ENCODE measurements at regions not wholly inside any gene's neighbourhood (a gene's known extent, or its start where the extent isn't known, plus 50 kb on each side); places are given as distances from the start of the nearest gene placed in this dataset.

DNA sequence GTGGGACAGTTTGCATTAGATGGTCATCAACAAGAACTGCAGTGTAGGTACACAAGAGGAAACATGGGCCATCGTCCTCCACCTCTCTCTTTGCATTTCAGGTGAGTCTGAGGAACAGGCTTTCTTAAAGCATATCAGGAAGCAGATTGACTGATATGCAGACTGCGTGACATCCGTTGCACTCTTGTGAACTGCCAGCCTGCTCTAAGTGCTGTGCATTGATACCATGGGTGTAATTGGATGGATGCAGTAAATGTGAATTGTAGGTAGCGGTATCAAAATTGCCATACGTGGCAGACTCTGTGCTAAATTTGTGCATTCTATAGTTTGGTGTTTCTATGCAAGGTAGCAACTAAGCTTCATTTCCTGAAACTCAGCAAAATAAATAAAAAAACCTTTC is 1008.3 kb downstream of the EFNB2 start:
- DNase-seq (ENCODE audit: low read depth): no peak

DNA sequence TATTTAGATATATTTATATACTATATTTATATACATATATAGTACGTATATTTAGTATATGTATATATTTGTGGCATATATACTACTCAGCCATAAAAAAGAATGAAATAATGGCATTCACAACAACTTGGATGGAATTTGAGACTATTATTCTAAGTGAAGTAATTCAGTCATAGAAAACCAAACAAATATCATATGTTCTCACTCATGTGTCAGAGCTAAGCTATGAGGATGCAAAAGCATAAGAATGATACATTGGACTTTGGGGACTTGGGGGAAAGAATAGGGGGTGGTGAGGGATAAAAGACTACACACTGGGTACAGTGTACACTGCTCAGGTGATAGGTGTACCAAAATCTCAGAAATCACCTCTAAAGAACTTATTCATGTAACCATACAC is 1015.7 kb downstream of the EFNB2 start:
- DNase-seq (ENCODE audit: low read depth): no peak

DNA sequence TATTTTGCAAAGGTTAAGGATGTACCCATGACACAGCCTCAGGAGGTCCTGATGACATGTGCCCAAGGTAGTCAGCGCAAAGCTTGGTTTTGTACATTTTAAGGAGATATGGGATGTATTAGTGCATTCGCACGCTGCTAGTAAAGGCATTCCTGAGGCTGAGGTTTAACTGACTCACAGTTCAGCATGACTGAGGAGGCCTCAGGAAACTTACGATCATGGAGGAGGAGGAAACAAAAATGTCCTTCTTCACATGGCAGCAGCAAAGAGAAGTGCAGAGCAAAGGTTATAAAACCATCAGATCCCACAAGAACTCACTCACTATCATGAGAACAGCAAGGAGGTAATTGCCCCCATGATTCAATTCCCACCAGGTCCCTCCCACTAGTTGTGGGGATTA is 1017.4 kb downstream of the EFNB2 start:
- peak; percentile 11 for DNase-seq (ENCODE audit: low read depth)

DNA sequence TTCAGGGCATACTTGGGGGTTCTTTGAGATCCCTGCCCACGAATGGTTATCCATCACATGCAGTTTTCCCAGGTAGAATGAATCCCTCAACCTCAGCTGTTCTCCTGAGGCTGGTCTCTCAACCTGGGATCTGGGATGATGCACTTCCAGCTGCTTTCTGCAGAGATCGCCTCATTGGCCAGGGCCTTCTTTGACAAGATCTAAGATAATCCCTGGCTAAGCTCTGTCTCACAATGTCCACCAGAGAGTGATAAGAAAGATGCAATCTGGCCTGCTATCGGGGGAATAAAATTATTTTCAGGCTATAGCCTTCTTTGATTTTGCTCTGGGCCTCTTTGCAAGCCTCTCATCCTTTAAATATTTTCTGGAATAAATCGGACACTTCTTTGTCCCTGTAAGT is 1021.1 kb downstream of the EFNB2 start:
- DNase-seq (ENCODE audit: low read depth): no peak

DNA sequence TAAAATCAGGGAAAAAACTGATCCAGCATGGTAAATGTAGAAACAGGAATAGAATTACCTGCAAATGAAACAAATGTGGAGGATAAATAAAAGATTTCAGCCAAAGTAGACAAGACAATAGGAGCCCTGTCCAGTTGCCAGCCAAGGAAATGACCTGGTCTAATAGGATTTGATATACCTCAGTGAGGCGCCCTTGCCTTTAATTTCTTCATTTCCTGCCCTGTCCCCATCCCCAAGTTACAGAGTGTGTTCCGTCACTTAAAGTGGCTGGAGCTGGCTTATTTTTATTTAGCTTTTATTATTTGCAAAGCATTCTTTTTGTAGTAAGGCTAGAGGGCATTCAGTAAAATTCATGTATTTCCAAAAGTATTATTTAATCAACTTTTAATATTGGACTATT is 1022.0 kb downstream of the EFNB2 start:
- DNase-seq (ENCODE audit: low read depth): no peak

DNA sequence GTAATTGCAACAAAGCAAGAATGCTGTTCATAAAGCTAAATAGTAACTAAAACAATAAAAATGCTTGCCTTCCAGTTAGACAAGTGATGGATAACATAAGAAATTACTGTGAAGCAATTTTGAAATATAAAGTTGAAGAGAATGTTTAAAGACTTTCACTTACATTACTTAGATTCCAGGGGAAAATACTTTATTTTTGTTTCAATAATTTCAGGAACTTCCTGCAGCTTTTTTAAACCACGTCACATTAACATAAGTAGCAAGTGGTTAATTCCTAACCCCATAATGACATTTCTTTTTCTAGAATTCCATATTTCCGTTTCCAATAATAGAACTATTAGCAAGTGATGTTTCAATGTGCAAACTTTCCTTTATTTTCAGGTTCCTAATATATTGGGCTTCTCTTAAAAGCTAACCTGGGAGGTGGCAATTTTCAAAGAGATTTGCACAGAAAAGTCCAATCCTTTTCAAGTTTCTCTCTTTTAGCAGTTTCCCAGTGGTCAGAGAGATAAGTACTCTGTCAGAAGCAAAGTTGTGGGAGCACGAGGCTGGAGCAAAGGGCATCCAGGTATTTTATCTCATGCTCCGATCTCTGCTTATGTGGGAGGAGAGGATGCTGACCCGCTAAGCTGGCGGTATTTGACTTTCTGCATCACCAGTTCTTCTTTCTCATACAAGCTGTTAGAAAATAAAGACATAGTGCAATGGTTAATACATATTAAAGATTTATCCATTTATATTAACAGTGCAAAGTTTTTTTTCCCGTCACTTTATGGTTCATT is 1025.3 kb downstream of the EFNB2 start:
- no peak for DNase-seq (ENCODE audit: low read depth)

DNA sequence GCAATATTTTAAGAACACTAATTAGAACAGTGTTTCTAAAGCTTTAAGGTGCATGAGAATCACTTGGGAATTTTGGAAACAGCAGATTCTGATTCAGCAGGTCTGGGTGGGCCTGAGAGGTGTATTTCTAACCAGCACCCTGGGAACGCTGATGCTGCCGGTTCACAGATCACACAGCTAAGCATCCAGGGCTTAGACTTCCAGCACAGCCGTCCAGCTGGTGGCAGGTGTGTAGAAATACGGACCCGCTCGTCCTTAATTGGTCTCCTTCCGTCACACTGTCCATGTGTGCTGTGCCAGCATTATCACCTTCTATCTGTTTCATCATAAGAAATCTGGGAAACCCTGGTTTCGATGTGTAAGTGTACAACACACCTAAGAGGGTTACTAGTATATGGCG is 1029.0 kb downstream of the EFNB2 start:
- no peak for DNase-seq (ENCODE audit: low read depth)

DNA sequence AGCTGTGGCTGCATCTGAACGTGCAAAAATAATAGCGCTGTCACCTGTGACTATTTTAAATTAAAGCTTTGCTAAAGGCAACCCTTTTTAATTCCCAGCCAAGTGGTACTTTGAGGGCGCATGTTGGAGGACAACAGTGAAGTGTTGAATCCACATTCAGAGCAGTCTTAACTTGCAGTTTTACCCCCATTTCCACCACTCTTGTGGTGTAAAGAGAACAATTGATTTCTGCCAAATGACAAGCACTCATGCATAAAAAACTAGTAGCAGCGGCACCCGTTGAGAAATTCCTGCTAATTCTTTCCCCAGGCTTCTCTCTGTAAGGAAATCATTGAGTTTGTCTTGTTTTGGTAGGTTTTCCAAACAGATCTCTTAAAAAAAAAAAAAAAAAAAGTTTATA is 1033.3 kb downstream of the EFNB2 start:
- DNase-seq (ENCODE audit: low read depth): no peak

DNA sequence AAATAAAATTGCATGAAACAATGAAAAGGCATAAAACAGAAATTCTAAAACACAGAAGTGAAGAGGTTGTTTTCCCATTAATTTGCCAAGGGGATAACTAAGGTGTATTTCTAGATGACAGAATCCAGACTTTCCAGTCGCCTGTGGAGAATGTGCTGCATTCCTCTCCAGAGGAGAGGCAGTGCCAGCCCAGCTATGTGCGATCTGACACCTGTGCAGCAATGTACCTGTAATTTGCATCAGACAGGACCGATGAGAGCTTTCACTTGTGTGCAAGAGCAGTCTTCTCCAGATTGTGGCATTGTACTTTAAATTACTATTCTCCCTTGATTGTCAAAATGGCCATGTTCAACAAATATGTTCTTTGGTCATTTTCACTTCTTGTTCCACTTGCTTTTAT is 1037.9 kb downstream of the EFNB2 start:
- no peak for DNase-seq (ENCODE audit: low read depth)

DNA sequence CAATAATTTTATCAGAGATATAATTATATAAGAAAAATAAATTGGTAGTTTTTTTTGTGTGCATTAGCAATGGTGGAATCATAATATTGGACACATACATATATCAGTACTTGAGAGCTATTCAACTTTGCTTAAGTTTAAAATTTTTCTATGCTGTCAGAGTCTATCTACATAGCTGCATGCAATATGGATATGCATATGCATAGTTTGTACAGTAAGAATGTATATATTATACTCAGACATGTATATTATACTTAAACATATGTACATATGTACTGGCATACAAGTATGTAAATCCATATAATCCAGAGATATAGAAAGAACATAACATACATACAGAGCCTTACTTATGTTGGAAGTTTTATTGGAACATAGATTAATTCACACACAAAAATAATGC is 1043.2 kb downstream of the EFNB2 start:
- DNase-seq (ENCODE audit: low read depth): no peak

DNA sequence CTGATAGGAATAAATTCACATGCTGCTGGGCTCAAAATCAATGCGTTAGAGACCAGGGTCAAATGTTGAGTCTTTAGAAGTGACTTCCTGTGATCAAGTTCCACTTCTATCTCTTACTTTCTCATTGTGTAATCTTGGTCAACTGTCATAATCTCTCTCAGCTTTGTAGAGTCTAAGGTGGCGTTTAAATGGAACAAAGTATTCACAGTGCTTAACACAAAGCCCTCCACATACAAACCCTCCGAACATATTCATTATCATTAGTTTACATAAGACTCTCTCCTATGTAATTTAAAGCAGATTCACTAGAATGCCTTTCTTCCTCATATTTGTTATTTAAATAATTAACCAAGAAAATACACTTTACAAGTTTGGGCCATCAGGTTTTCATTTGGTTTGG is 1044.1 kb downstream of the EFNB2 start:
- no peak for DNase-seq (ENCODE audit: low read depth)

DNA sequence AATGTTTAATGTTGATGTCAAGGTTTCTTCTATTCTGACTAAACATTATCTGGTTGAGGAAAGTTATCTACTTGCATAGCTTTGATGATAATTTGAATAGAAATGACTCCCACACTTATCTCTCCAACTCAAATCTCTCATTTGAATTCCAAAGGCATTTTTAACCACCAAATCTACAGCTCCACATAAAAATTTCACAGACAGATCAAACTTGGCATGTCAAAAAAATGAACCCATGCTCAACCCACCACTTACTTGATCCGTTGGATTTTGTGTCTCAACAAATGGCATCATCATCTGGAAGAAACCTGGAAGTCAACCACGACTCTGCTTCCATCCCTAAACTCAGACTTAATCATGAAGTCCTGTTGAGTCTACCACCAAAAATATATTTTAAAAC is 1050.4 kb downstream of the EFNB2 start:
- no peak for DNase-seq (ENCODE audit: low read depth)

DNA sequence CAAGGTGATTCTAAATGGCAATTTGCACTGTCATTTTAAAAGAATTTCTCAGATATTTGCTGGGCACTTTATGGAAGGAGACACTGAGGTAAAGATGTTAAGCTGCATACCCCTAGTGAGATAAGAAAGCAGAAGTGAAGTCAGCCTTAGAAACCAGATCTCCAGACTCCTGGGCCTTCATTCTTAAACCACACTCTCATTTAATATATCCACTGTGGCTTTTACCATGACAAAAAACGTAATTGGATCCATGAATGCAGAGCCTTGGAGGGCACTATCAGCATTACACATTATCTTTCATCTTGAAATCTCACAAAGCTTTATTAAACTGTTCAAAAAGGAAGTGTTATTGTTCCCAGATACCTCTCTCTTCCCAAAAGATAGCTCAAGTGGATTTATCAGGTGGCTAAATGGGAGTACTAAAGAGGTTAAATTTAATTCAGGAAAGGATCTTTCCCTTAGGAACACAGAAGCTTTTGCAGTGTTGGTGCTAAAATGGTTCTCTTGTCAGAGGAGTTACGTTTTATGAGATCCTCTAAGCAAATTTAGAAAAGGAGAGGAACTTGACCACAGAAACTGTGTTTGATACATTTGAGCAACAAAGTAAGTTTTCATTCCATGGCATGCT is 1060.4 kb downstream of the EFNB2 start:
- no peak for DNase-seq (ENCODE audit: low read depth)

DNA sequence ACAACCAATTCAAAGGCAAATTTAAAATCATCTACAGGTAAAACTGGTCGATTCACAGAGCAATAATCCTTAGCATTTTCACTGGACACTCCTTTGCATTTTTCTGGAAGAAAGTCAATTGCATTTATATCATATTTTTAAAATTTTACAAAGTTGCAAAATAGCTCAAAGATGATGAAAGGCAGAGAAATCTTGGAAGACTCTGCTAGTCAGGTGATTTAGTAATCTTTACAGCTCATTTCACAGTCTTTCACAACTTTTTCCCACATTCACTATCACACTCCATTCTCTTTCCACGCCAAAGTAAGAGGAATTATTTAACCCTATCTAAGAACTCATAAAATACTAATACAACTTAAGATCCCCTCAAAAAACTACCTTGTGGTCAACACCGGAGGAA is 1063.8 kb downstream of the EFNB2 start:
- no peak for DNase-seq (ENCODE audit: low read depth)

DNA sequence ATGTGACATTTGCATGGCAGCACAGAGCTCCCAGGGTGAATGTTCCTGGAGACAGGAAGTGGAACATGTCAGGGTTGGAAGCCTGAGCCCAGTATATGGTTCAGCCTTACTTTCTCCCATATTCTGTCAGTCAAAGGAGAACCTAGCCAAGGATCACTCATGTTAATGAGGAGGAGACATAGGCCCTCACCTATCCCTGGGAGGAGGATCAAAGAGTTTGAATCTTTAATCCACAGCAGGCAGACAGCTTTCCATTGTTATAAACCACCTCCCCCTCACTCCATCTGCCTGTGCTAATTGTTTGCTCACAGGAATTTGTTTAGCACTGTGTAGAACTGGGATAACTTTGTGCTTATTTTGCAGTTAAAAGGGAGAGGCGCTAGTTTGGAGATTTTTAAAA is 1069.1 kb downstream of the EFNB2 start:
- DNase-seq (ENCODE audit: low read depth): no peak

DNA sequence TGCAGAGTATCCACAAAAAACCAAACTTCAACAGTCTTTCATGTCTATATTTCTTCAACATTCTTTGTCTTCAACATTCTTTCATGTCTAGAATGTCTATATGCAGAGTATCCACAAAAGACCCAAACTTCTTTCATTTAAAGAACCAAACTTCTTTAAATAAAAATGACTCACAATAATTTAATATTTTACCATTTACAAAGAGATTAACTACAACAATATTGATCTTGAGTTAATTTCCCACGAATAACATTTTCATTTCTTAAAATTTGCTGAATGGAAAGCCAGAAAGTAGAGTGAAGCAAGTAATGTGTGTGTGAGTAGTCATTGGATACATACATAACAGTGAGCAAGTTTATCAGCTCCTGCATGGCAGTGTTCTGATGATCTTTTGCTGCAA is 1069.7 kb downstream of the EFNB2 start, which contains the start of gene DAOA:
TSS of gene DAOA (plus strand) at position 301 of the 400 bp plus-strand sequence.
- no peak for DNase-seq (ENCODE audit: low read depth)

DNA sequence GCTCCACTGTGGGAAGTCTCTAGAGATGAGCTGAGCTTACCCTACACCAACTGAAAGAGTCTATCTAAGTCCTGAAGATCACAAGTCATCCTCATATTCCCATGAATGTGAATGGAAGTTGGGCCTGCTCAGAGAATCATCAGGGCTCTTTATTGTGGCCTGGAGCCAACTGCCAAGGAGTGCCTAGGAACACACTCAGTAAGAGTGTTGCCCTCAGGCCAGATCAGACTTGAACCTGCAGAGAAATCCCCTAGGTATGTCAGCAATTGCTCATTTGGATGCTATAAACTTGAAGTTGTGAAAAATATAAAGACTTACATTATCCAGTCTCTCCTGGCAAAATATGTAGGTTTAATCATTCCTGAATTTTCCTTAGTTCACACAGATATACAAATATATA is 1070.2 kb downstream of the EFNB2 start:
- no peak for DNase-seq (ENCODE audit: low read depth)

DNA sequence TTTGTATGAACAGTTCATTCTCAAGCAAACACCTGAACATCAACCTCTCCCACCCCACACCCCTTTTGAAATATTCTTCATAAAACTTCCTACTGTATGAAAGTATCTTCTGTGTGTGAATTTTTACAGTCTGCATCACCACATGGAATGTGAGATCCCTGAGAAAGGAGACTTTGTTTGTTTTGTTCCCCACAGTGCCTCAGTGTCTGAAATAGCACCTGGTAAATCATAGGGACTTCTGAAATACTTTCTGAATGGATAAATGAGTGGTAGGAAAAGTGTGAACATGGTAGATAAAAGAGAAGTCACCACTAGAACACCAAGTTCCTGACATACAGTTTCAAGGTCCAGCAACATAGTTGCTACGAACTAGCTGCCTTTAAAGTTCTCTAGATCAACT is 1071.2 kb downstream of the EFNB2 start:
- DNase-seq (ENCODE audit: low read depth): no peak

DNA sequence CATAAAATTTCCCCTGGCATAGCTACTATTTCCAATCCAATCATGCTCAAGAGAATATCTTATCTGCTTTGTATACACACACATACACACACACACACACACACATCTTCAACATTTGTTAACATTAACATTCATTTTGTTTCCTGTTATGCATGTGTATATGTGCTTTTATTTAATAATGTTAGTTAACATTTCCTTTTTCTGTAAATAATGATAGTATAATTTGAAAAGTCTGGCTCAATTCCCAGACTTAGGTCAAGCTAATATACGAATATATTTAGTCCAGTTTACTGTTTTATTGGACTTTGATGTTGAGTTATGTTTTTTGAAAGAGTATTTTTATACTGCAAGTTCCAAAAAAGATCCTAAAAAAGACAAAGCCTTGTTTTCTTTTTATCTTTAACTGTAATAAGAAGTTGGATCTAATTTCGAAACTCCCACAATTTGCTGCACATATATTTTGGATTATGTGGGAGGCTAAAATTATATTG is 1072.4 kb downstream of the EFNB2 start:
- no peak for DNase-seq (ENCODE audit: low read depth)

DNA sequence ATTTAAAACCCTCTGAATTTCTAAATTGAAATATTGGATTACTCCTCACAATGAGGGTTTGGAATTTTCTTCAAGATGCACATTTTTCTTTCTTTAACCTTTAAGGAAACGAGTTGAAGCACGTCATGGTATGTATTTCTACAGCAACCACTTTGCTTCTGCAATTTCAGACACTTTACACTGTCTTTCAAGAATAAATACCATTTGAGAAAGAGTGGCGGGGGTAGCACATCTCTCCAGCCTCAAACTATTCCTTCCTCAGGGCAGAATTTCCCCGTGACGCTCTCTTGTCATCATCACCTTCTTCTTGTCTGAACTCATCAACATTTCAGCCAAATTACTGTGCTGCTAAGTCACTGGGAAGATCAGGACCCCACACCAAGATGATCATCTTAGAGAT is 1073.4 kb downstream of the EFNB2 start:
- no peak for DNase-seq (ENCODE audit: low read depth)

DNA sequence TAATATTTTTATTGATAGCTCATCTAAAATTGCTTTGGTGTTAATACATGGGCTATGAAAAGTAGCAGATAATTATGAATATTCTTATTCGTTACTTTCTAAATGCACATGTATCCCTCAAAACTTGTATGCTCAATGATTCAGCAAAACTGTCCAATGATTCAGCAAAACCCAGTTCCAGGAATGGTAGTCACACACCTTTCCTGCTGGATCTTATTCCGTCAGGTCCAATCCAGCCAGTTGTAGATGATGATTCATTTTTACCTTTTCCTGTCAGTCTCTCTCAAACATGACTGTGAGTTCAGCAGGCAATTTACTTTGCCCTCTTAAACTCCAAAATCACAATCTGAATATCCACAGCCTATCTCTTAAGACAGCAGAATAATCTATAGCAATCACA is 1082.6 kb downstream of the EFNB2 start:
- no peak for DNase-seq (ENCODE audit: low read depth)

DNA sequence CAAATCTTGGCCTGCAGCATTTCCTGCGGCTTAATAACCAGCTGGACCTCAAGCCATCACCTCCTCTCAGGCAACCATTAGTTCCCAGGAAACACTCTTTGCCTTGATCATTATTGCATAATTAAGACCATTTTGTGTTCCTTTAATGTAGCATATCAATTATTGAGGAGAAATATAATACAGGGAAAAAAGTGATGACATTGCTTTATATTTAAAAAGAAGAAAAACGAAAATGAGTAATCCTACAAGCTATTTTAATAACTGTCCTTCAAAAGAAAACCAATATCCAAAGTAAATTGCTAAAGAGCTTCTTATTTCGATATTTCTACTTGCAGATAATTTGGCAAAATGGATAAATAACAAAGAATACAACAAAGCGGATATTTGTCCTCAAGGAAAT is 1084.7 kb downstream of the EFNB2 start:
- no peak for DNase-seq (ENCODE audit: low read depth)

DNA sequence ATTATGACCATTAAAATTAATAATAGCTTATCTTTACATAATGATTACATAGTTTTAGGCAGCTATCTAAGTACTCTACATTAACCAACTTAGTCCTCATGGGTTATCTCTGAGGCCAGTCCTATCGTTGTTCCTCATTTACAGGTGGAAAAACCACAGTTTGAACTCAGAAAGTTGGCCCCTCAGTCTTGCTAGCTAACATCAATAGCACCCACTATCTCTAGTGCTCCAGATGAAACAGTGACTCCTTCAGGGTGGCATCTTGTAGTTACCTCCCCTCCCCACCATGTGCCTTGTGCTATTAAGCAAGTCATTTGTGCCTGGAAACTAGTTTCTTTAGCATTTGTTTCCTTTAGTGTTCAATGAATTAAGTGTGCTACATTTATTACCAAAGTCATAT is 1086.7 kb downstream of the EFNB2 start:
- DNase-seq (ENCODE audit: low read depth): no peak

DNA sequence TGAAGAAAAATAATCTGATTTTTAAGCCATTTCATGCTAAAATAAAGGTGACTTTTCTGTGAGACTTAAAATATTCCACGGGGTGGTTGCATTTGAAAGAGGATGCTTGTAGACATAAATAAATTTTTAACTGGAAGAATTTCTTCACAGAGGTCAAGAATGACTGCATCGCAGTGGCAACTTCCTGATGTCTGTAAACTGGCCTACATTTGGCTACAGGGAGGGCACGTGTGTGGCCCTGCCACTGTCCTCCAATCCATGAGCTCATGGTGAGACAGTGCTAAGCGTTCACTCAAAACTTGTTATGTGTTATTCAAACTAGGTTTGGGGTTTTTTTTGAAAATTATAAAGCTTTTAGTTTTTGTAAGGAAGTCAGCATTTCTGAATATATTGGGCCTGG is 1089.3 kb downstream of the EFNB2 start:
- no peak for DNase-seq (ENCODE audit: low read depth)

Data from ELR (cell line).